ENCODE measurements at regions not wholly inside any gene's neighbourhood (a gene's known extent, or its start where the extent isn't known, plus 50 kb on each side); places are given as distances from the start of the nearest gene placed in this dataset.
A peak's percentile ranks its signal among the peaks of the same experiment; 100 is the strongest.

DNA sequence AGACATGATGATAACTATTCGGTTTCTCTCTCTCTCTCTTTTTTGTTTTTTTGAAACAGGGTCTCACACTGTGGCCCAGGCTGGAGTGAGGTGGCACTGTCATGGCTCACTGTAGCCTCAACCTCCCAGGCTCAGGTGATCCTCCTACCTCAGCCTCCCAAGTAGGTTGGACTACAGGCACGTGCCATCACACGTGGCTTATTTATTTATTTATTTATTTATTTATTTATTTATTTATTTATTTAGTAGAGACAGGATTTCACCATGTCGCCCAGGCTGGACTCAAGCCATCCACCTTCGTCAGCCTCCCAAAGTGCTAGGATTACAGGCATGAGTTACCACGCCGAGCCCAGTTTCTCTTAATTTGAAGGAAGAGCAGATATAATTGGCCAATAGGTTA lies 427.9 kb upstream of the JAG1 start:
- H4K20me1 ChIP-seq (ENCODE audit: insufficient read depth, low read length): no peaks in the 10 kb centered on the region
- H3K4me1 ChIP-seq (ENCODE audit: insufficient read depth, low read length): no peaks in the 10 kb centered on the region
- H3K36me3 ChIP-seq (replicated peaks in 1 of 2; ENCODE audit: control insufficient read depth in 1 of 2, insufficient read depth in 2 of 2, low read length in 2 of 2): no peaks in the 10 kb centered on the region; a peak in 1 of 5 replicates
- ChIA-PET CTCF (ENCODE audit: low intra/inter-chr PET ratio, low total read pairs) (no interaction called here), POLR2A (no interaction called here)
- in situ Hi-C loops (cut with HindIII; ENCODE audit: extremely low pct_ligation_motif_present, low pct_unique_long_range_greater_than_20kb): no loop called here
- no peaks in the 10 kb centered on the region for H3K79me2 ChIP-seq (ENCODE audit: insufficient read depth, low read length)
- H3K4me3 ChIP-seq (replicated peaks in 1 of 3; ENCODE audit: insufficient read depth in 1 of 3, low read depth in 2 of 3, low read length in 3 of 3): no peak overlapping the region
- DNase-seq (ENCODE audit: low spot score) (no peak), FAIRE-seq (no peak), ATAC-seq (no peak)
- WGBS (ENCODE audit: low lambda C conversion rate): 40% methylated on average over 7 of the region's 7 CpGs
- TF ChIP-seq MNT (IDR thresholded peaks at IDR 0.05): peak; percentile 85
- TF ChIP-seq CERS6 (CRISPR knock-in tag; IDR thresholded peaks at IDR 0.05): no peak
- TF ChIP-seq, protein P1, sequence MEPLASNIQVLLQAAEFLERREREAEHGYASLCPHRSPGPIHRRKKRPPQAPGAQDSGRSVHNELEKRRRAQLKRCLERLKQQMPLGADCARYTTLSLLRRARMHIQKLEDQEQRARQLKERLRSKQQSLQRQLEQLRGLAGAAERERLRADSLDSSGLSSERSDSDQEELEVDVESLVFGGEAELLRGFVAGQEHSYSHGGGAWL (CRISPR knock-in tag; IDR thresholded peaks at IDR 0.05): no peak
- H3K9ac ChIP-seq (ENCODE audit: insufficient read depth, low read depth, low read length): no peak overlapping the region
- no TSS peak for BruUV-seq (replicated peaks)
- H3K27ac ChIP-seq (ENCODE audit: extremely low read length, insufficient read depth, low read length): no peak overlapping the region
- no peaks in the 10 kb centered on the region for H3K9me3 ChIP-seq (ENCODE audit: low read length)
- intact Hi-C loops (cut with micrococcal nuclease; ENCODE audit: unreplicated experiment): no loop called here
- H3K27me3 ChIP-seq (ENCODE audit: control insufficient read depth in 1 of 2, insufficient read depth in 2 of 2, low read length in 2 of 2): no peaks in the 10 kb centered on the region
- H3K4me2 ChIP-seq (ENCODE audit: low read depth, low read length): no peak overlapping the region
- H2AFZ ChIP-seq (ENCODE audit: low read length): no peak overlapping the region

GRCh38 chr20:11103866-11104265 lies 430.1 kb upstream of the JAG1 start:
- no TSS peak for BruUV-seq (replicated peaks)
- Histone ChIP-seq H3K4me1 (ENCODE audit: insufficient read depth, low read length) (no peaks in the 10 kb centered on the region), H3K27ac (ENCODE audit: extremely low read length, insufficient read depth, low read length) (no peak overlapping the region), H2AFZ (ENCODE audit: low read length) (no peak overlapping the region), H3K4me3 (replicated peaks in 1 of 3; ENCODE audit: insufficient read depth in 1 of 3, low read depth in 2 of 3, low read length in 3 of 3) (no peak overlapping the region), H4K20me1 (ENCODE audit: insufficient read depth, low read length) (no peaks in the 10 kb centered on the region), H3K9ac (ENCODE audit: insufficient read depth, low read depth, low read length) (no peak overlapping the region), H3K9me3 (ENCODE audit: low read length) (no peaks in the 10 kb centered on the region), H3K27me3 (ENCODE audit: control insufficient read depth in 1 of 2, insufficient read depth in 2 of 2, low read length in 2 of 2) (no peaks in the 10 kb centered on the region), H3K36me3 (replicated peaks in 1 of 2; ENCODE audit: control insufficient read depth in 1 of 2, insufficient read depth in 2 of 2, low read length in 2 of 2) (no peaks in the 10 kb centered on the region; a peak in 1 of 5 replicates), H3K79me2 (ENCODE audit: insufficient read depth, low read length) (no peaks in the 10 kb centered on the region), H3K4me2 (ENCODE audit: low read depth, low read length) (no peak overlapping the region)
- ChIA-PET POLR2A (no interaction called here), CTCF (ENCODE audit: low intra/inter-chr PET ratio, low total read pairs) (no interaction called here)
- FAIRE-seq (no peak), ATAC-seq (no peak), DNase-seq (ENCODE audit: low spot score) (no peak)
- in situ Hi-C loops (cut with HindIII; ENCODE audit: extremely low pct_ligation_motif_present, low pct_unique_long_range_greater_than_20kb) (no loop called here), intact Hi-C loops (cut with micrococcal nuclease; ENCODE audit: unreplicated experiment) (no loop called here)
- WGBS (ENCODE audit: low lambda C conversion rate): 2% methylated on average over 1 of the region's 1 CpG
- TF ChIP-seq ATRX (CRISPR knock-in tag; IDR thresholded peaks at IDR 0.05; ENCODE audit: borderline replicate concordance) (no peak), HIVEP1 (CRISPR knock-in tag; IDR thresholded peaks at IDR 0.05) (no peak), CERS6 (CRISPR knock-in tag; IDR thresholded peaks at IDR 0.05) (no peak), XBP1 (CRISPR knock-in tag; IDR thresholded peaks at IDR 0.05) (no peak), POLR2A (IDR thresholded peaks at IDR 0.05; ENCODE audit: insufficient read depth in 1 of 2, low read depth in 2 of 2, low read length in 2 of 2) (no peak), ZNF343 (CRISPR knock-in tag; IDR thresholded peaks at IDR 0.05) (no peak), ZNF121 (CRISPR knock-in tag; IDR thresholded peaks at IDR 0.05) (no peak), ONECUT2 (CRISPR knock-in tag; IDR thresholded peaks at IDR 0.05) (no peak)
- TF ChIP-seq, protein P2, sequence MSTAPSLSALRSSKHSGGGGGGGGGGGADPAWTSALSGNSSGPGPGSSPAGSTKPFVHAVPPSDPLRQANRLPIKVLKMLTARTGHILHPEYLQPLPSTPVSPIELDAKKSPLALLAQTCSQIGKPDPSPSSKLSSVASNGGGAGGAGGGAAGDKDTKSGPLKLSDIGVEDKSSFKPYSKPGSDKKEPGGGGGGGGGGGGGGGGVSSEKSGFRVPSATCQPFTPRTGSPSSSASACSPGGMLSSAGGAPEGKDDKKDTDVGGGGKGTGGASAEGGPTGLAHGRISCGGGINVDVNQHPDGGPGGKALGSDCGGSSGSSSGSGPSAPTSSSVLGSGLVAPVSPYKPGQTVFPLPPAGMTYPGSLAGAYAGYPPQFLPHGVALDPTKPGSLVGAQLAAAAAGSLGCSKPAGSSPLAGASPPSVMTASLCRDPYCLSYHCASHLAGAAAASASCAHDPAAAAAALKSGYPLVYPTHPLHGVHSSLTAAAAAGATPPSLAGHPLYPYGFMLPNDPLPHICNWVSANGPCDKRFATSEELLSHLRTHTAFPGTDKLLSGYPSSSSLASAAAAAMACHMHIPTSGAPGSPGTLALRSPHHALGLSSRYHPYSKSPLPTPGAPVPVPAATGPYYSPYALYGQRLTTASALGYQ (CRISPR knock-in tag; IDR thresholded peaks at IDR 0.05): no peak
